Mesendoderm (in vitro differentiated cells): ENCODE measurements at regions not wholly inside any gene's neighbourhood (a gene's known extent, or its start where the extent isn't known, plus 50 kb on each side); places are given as distances from the start of the nearest gene placed in this dataset.

Source experiments
- DNase-seq: peaks from one replicate; pipeline ENCODE4 v3.0.0; 2013
- H2AK5ac ChIP-seq: 2 replicates; pipeline ENCODE4 v1.6.1; 2013; ENCODE audit warnings: low read length, inconsistent platforms
- H2BK120ac ChIP-seq: 2 replicates; pipeline ENCODE4 v1.6.1; 2013; ENCODE audit warnings: low read depth, mild to moderate bottlenecking, low read length, moderate library complexity, mixed read lengths
- H2BK15ac ChIP-seq: replicated peaks from 2 replicates; pipeline ENCODE4 v1.6.1; 2013; ENCODE audit warnings: low read depth, mild to moderate bottlenecking, moderate library complexity
- H2BK5ac ChIP-seq: 2 replicates; pipeline ENCODE4 v1.6.1; 2013; ENCODE audit warnings: low read length, inconsistent platforms
- H3K18ac ChIP-seq: 2 replicates; pipeline ENCODE4 v1.6.1; 2013; ENCODE audit warnings: mild to moderate bottlenecking, low read length, mixed read lengths
- H3K23ac ChIP-seq: one replicate; pipeline ENCODE4 v1.6.1; 2013; ENCODE audit warnings: low read length
- H3K27ac ChIP-seq: 2 replicates; pipeline ENCODE4 v1.5.1; 2013; ENCODE audit warnings: low read depth, mild to moderate bottlenecking, inconsistent platforms, low read length, moderate library complexity
- H3K27me3 ChIP-seq: 2 replicates; pipeline ENCODE4 v1.6.1; 2013; ENCODE audit warnings: low read length, control low read depth, mild to moderate bottlenecking, inconsistent platforms; ENCODE audit not compliant: insufficient read depth, poor library complexity
- H3K36me3 ChIP-seq: 2 replicates; pipeline ENCODE4 v1.6.1; 2013; ENCODE audit warnings: low read length, inconsistent platforms; ENCODE audit not compliant: control insufficient read depth, insufficient read depth
- H3K4ac ChIP-seq: one replicate; pipeline ENCODE4 v1.6.1; 2013; ENCODE audit warnings: low read depth, mild to moderate bottlenecking, low read length, moderate library complexity
- H3K4me1 ChIP-seq: 2 replicates; pipeline ENCODE4 v1.6.1; 2013; ENCODE audit warnings: low read depth, low read length, inconsistent platforms; ENCODE audit not compliant: control insufficient read depth
- H3K4me2 ChIP-seq: 2 replicates; pipeline ENCODE4 v1.6.1; 2013; ENCODE audit warnings: low read length
- H3K4me3 ChIP-seq: 2 replicates; pipeline ENCODE4 v1.5.1; 2013; ENCODE audit warnings: mild to moderate bottlenecking, low read length
- H3K56ac ChIP-seq: one replicate; pipeline ENCODE4 v1.6.1; 2013; ENCODE audit warnings: low read length
- H3K79me1 ChIP-seq: 2 replicates; pipeline ENCODE4 v1.6.1; 2013; ENCODE audit warnings: low read length, inconsistent platforms
- H3K79me2 ChIP-seq: 2 replicates; pipeline ENCODE4 v1.6.1; 2013; ENCODE audit warnings: mild to moderate bottlenecking, low read length; ENCODE audit not compliant: control insufficient read depth, insufficient read depth
- H3K9ac ChIP-seq: 2 replicates; pipeline ENCODE4 v1.6.1; 2013; ENCODE audit warnings: low read length, inconsistent platforms
- H4K5ac ChIP-seq: one replicate; pipeline ENCODE4 v1.6.1; 2013; ENCODE audit warnings: low read length
- H4K8ac ChIP-seq: one replicate; pipeline ENCODE4 v1.6.1; 2013; ENCODE audit warnings: low read depth, mild to moderate bottlenecking, control low read depth, low read length, moderate library complexity
- WGBS: extraction: QIAGEN DNeasy Blood & Tissue Kit; methylation state at CpG from one replicate; pipeline ENCODE4 v1.1.7; 2013; ENCODE audit warnings: low lambda C conversion rate, missing lambda C conversion rate; ENCODE audit not compliant: insufficient coverage; ENCODE audit errors: extremely low coverage; 5-methylcytosine and 5-hydroxymethylcytosine counted together

DNA sequence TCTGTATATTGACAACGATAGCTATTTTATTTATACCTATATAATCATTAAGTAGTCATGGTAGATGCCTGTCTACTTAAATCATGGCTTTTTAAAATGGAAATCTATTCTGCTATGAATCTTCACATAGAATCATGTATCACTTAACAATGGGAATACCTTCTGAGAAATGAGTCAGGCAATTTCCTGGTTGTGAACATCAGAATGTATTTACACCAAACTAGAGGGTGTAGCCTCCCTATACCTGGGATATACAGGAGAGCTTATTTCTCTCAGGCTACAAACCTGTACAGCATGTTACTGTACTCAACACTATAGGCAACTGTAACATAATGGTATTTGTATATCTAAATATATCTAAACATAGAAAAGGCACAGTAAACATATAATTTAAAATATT lies 502.3 kb downstream of the ZWINT start:
- no peak overlapping the region for H3K4me2 ChIP-seq
- DNase-seq, result no peak
- H3K4me1 ChIP-seq, result no peaks in the 10 kb centered on the region
- H3K79me2 ChIP-seq, result no peaks in the 10 kb centered on the region
- no peaks in the 10 kb centered on the region for H3K36me3 ChIP-seq
- H3K79me1 ChIP-seq, result no peaks in the 10 kb centered on the region
- no peak overlapping the region for H2BK15ac ChIP-seq
- no peaks in the 10 kb centered on the region for H3K27me3 ChIP-seq
- H3K4me3 ChIP-seq, result no peak overlapping the region
- WGBS, result no CpG with 5 or more reads among the region's 1 CpG
- no peak overlapping the region for H3K9ac ChIP-seq
- no peak overlapping the region for H4K8ac ChIP-seq
- no peak overlapping the region for H3K27ac ChIP-seq
- no peak overlapping the region for H3K23ac ChIP-seq
- H2BK5ac ChIP-seq, result no peak overlapping the region
- H3K56ac ChIP-seq, result no peak overlapping the region
- no peak overlapping the region for H2AK5ac ChIP-seq
- no peak overlapping the region for H4K5ac ChIP-seq
- H2BK120ac ChIP-seq, result no peak overlapping the region
- no peak overlapping the region for H3K18ac ChIP-seq
- H3K4ac ChIP-seq, result no peak overlapping the region

DNA sequence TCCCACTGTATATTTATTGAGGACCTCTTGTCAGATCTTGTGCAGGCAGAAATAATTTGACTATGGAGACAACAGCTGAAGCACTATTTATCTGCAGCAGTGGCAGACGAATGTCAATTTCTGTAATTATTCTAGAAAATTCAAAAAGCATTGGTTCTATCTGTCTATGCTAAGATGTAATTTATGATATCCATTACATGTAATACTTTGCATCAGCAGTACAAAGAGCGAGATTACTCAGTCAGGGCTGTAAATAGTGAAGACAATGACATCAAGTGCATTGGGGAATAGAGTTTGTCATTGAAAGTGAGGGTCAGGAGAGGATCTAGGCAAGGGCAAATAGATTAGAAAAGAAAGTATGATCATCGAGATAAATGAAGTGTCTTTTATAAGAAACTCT lies 508.2 kb downstream of the ZWINT start:
- Histone ChIP-seq H3K79me1 (no peaks in the 10 kb centered on the region), H3K4me2 (no peak overlapping the region), H3K18ac (no peak overlapping the region), H3K56ac (no peak overlapping the region), H3K27ac (no peak overlapping the region), H2BK15ac (no peak overlapping the region), H2BK120ac (no peak overlapping the region), H3K23ac (no peak overlapping the region), H3K4me1 (no peaks in the 10 kb centered on the region), H3K9ac (no peak overlapping the region), H4K5ac (no peak overlapping the region), H4K8ac (no peak overlapping the region), H3K27me3 (no peaks in the 10 kb centered on the region), H2AK5ac (no peak overlapping the region), H2BK5ac (no peak overlapping the region), H3K4me3 (no peak overlapping the region), H3K79me2 (no peaks in the 10 kb centered on the region), H3K4ac (no peak overlapping the region), H3K36me3 (no peaks in the 10 kb centered on the region)
- DNase-seq, result no peak
- WGBS, result no CpG with 5 or more reads among the region's 3 CpGs

DNA sequence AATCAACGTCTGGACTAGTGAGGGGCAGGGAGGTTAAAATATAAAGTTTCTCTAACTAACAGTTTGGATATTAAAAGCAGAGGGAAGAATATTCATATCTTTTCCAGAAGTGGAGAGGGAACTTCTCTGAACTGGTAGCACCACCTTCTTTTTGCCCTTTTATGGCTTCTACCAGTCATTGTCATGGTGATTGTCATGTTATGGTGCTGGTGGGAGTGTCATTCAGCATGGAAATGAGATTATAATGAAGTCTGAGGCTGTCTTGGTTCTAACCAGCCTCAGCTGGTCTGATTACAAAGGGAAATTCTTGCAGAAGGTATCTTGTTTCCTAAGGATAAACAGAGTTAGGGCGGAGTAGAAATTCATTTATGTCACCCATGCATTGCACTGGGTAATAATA lies 523.8 kb downstream of the ZWINT start:
- no CpG with 5 or more reads among the region's 2 CpGs for WGBS
- H3K27me3 ChIP-seq, result no peaks in the 10 kb centered on the region
- no peak overlapping the region for H3K9ac ChIP-seq
- H3K79me1 ChIP-seq, result no peaks in the 10 kb centered on the region
- H3K4me2 ChIP-seq, result no peak overlapping the region
- H2BK15ac ChIP-seq, result no peak overlapping the region
- no peak overlapping the region for H3K23ac ChIP-seq
- no peak overlapping the region for H3K18ac ChIP-seq
- no peak overlapping the region for H3K27ac ChIP-seq
- no peaks in the 10 kb centered on the region for H3K4me1 ChIP-seq
- no peak overlapping the region for H3K4me3 ChIP-seq
- H4K5ac ChIP-seq, result no peak overlapping the region
- no peak overlapping the region for H2AK5ac ChIP-seq
- no peak overlapping the region for H4K8ac ChIP-seq
- no peak overlapping the region for H3K56ac ChIP-seq
- H2BK120ac ChIP-seq, result no peak overlapping the region
- H2BK5ac ChIP-seq, result no peak overlapping the region
- no peaks in the 10 kb centered on the region for H3K79me2 ChIP-seq
- H3K36me3 ChIP-seq, result no peaks in the 10 kb centered on the region
- peak; percentile 42 for DNase-seq
- H3K4ac ChIP-seq, result no peak overlapping the region

DNA sequence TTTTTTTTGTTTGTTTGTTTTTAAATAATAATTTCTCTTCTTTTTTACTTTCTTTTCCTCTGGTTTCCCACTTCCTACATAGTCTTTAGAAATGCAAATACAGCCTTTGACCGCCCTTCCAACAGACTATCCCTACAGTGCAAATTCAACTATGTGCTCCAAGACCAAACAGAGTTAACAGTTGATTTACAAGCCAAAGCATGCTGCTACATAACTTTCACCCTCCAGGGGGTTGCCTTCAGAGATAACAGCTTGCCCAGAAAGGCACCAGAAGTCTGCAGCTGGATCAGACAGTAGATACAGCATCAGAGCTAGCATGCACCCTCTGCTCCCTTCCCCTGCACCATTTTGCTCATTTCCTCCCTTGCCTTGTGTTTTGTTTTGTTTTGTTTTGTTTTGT lies 539.0 kb downstream of the ZWINT start:
- no peak overlapping the region for H4K5ac ChIP-seq
- H3K9ac ChIP-seq, result no peak overlapping the region
- no peaks in the 10 kb centered on the region for H3K79me1 ChIP-seq
- no peak overlapping the region for H3K23ac ChIP-seq
- no peak overlapping the region for H2BK5ac ChIP-seq
- H3K27me3 ChIP-seq, result no peaks in the 10 kb centered on the region
- peak; percentile 79 for DNase-seq
- H2BK120ac ChIP-seq, result no peak overlapping the region
- no CpG with 5 or more reads among the region's 1 CpG for WGBS
- H3K4ac ChIP-seq, result no peak overlapping the region
- no peaks in the 10 kb centered on the region for H3K36me3 ChIP-seq
- H3K27ac ChIP-seq, result peak overlapping the region; percentile 30
- H3K4me3 ChIP-seq, result no peak overlapping the region
- H3K4me2 ChIP-seq, result no peak overlapping the region
- no peak overlapping the region for H2BK15ac ChIP-seq
- no peaks in the 10 kb centered on the region for H3K4me1 ChIP-seq
- H3K79me2 ChIP-seq, result no peaks in the 10 kb centered on the region
- H3K18ac ChIP-seq, result no peak overlapping the region
- H3K56ac ChIP-seq, result no peak overlapping the region
- H4K8ac ChIP-seq, result no peak overlapping the region
- no peak overlapping the region for H2AK5ac ChIP-seq

DNA sequence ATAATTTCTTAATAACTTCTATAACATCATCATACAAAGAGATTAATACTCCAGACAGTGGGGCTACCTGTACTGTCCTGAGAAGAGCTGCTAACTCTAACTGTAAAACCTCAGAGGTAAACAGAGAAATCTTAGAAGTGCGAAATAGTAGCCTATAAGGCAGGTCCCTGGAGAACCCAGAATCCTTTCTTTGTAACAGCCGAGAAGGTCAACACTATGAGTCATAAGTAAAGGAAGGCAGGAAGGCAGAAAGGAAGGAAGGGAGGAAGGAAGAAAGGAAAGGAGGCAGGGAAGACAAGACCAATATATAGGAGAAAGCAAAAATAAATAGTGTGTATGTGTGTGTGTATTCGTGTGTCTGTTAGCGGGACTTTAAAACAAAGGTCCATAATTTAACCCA lies 540.6 kb downstream of the ZWINT start:
- Histone ChIP-seq H3K36me3 (no peaks in the 10 kb centered on the region), H3K79me2 (no peaks in the 10 kb centered on the region), H3K4me3 (no peak overlapping the region), H2AK5ac (no peak overlapping the region), H2BK15ac (no peak overlapping the region), H3K18ac (no peak overlapping the region), H3K4me1 (no peaks in the 10 kb centered on the region), H4K5ac (no peak overlapping the region), H4K8ac (no peak overlapping the region), H3K23ac (no peak overlapping the region), H3K56ac (no peak overlapping the region), H3K4ac (no peak overlapping the region), H3K27ac (no peak overlapping the region), H3K27me3 (no peaks in the 10 kb centered on the region), H2BK5ac (no peak overlapping the region), H3K79me1 (no peaks in the 10 kb centered on the region), H2BK120ac (no peak overlapping the region), H3K4me2 (no peak overlapping the region), H3K9ac (no peak overlapping the region)
- no CpG with 5 or more reads among the region's 4 CpGs for WGBS
- peak; percentile 44 for DNase-seq

DNA sequence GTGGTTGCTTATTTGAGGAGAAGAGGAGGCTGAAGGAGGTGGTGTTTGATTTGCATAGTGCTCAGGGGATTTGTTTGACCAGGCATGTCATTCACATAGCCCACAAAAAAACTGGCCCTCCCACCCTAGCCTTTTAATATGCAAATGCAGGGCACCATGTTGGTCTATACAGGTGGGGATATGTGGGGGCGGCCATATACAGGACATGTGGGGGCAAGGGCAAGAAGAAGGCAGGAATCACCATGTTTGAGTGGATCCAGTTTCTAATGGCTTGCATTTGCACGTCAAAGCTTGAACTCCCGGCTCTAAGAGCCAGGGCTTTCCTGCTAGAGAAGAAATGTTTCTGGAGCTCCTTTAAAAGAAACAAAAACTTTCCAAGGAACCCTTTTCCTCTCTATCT lies 541.0 kb downstream of the ZWINT start:
- Histone ChIP-seq H3K36me3 (no peaks in the 10 kb centered on the region), H3K4ac (no peak overlapping the region), H3K79me1 (no peaks in the 10 kb centered on the region), H3K79me2 (no peaks in the 10 kb centered on the region), H4K8ac (no peak overlapping the region), H2AK5ac (no peak overlapping the region), H3K4me2 (no peak overlapping the region), H3K23ac (no peak overlapping the region), H3K27ac (no peak overlapping the region), H3K18ac (no peak overlapping the region), H3K56ac (no peak overlapping the region), H2BK5ac (no peak overlapping the region), H3K9ac (no peak overlapping the region), H3K4me1 (no peaks in the 10 kb centered on the region), H4K5ac (no peak overlapping the region), H3K27me3 (no peaks in the 10 kb centered on the region), H3K4me3 (no peak overlapping the region), H2BK120ac (no peak overlapping the region), H2BK15ac (no peak overlapping the region)
- peak; percentile 3 for DNase-seq
- whole genome bisulfite sequencing, result no CpG with 5 or more reads among the region's 3 CpGs
